Breast epithelium (tissue), 3 donors: ENCODE measurements at regions not wholly inside any gene's neighbourhood (a gene's known extent, or its start where the extent isn't known, plus 50 kb on each side); places are given as distances from the start of the nearest gene placed in this dataset.

Experiments
- CTCF ChIP-seq, 3 donors: fragments of 450-650 bp; IDR thresholded peaks; one replicate each; pipeline ENCODE4 v1.5.1; 2016 to 2017; ENCODE audit warnings: antibody characterized with exemption in 3 of 3, mild to moderate bottlenecking in 3 of 3, moderate library complexity in 3 of 3
- POLR2A ChIP-seq: fragments of 450-650 bp; IDR thresholded peaks from one replicate; pipeline ENCODE4 v1.6.1; 2016; ENCODE audit warnings: antibody characterized with exemption, mild to moderate bottlenecking, moderate library complexity
- POLR2AphosphoS5 ChIP-seq, 3 donors: sonication (generic); formaldehyde crosslinking; IDR thresholded peaks; one replicate each; pipeline ENCODE4 v1.6.1; 2017; ENCODE audit warnings: antibody characterized with exemption in 3 of 3

GRCh38 chr5:34576891-34577666 lies 79.0 kb upstream of the RAI14 start:
- TF ChIP-seq CTCF (IDR thresholded peaks at IDR 0.05) (no peak), POLR2A (no peak), POLR2AphosphoS5 (IDR thresholded peaks at IDR 0.05) (no peak)
